Peyer's patch (tissue), 4 donors: ENCODE measurements at regions not wholly inside any gene's neighbourhood (a gene's known extent, or its start where the extent isn't known, plus 50 kb on each side); places are given as distances from the start of the nearest gene placed in this dataset.

ENCODE experiments used
- POLR2A ChIP-seq, 2 donors: fragments of 450-650 bp; IDR thresholded peaks; one replicate each; pipeline ENCODE4 v1.5.1; 2017; ENCODE audit warnings: antibody characterized with exemption in 2 of 2, mild to moderate bottlenecking in 2 of 2, moderate library complexity in 2 of 2
- TF ChIP-seq, protein P1 (sequence below), 6 experiments: fragments of 450-650 bp in 4 of 6; fragments of 200-600 bp in 2 of 6; sonication (generic) in 1 of 6; IDR thresholded peaks; one replicate each; pipeline ENCODE4 v1.5.1; 2017 to 2019; ENCODE audit warnings: antibody characterized with exemption in 6 of 6, mild to moderate bottlenecking in 3 of 6, moderate library complexity in 1 of 6

DNA sequence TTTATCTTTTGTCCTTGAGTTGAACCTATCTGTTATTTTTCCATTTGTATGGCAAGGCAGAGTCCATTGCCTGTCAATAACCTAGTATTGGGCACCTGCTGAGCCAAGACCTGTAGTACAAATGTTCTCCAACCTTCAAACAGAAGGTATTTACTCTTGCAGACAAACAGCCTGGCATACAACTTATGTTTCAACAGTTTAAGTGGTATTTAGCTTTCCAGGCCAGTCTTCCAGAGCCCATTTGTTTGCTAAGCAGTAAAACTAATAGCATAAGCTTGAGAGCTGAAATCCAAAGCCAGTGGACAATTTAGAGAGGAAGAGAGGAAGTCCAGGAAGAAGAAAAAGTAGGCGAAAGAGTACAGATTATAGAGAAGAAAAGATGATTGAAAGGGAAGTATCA lies 979.3 kb downstream of the GLUD2 start:
- TF ChIP-seq, protein P1, sequence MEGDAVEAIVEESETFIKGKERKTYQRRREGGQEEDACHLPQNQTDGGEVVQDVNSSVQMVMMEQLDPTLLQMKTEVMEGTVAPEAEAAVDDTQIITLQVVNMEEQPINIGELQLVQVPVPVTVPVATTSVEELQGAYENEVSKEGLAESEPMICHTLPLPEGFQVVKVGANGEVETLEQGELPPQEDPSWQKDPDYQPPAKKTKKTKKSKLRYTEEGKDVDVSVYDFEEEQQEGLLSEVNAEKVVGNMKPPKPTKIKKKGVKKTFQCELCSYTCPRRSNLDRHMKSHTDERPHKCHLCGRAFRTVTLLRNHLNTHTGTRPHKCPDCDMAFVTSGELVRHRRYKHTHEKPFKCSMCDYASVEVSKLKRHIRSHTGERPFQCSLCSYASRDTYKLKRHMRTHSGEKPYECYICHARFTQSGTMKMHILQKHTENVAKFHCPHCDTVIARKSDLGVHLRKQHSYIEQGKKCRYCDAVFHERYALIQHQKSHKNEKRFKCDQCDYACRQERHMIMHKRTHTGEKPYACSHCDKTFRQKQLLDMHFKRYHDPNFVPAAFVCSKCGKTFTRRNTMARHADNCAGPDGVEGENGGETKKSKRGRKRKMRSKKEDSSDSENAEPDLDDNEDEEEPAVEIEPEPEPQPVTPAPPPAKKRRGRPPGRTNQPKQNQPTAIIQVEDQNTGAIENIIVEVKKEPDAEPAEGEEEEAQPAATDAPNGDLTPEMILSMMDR (IDR thresholded peaks at IDR 0.05), result no peak
- TF ChIP-seq POLR2A (IDR thresholded peaks at IDR 0.05), result no peak
